SU-DHL-6 (cell line): ENCODE measurements at regions not wholly inside any gene's neighbourhood (a gene's known extent, or its start where the extent isn't known, plus 50 kb on each side); places are given as distances from the start of the nearest gene placed in this dataset.

Source experiments
- H2AFZ ChIP-seq: fragments of 200-600 bp; sonication (generic); 2 replicates; pipeline ENCODE4 v1.6.1; 2014; ENCODE audit warnings: low read depth, mild to moderate bottlenecking, moderate library complexity, mixed read lengths, antibody characterized with exemption, low read length; ENCODE audit not compliant: severe bottlenecking
- H3F3A ChIP-seq: fragments of 200-600 bp; shearing (Covaris generic); 2 replicates; pipeline ENCODE4 v1.6.0; 2016; ENCODE audit warnings: antibody characterized with exemption, mild to moderate bottlenecking; ENCODE audit not compliant: insufficient read depth
- H3K27ac ChIP-seq: fragments of 200-600 bp; sonication (generic); 2 replicates; pipeline ENCODE4 v1.5.1; 2016; ENCODE audit warnings: low read depth, mild to moderate bottlenecking, low read length, moderate library complexity, mixed read lengths
- H3K27me3 ChIP-seq: fragments of 200-600 bp; sonication (generic), shearing (Covaris generic); 2 replicates; pipeline ENCODE4 v1.6.0; 2014; ENCODE audit warnings: mild to moderate bottlenecking, low read length
- H3K36me3 ChIP-seq: fragments of 200-600 bp; sonication (generic); 2 replicates; pipeline ENCODE4 v1.6.1; 2014; ENCODE audit warnings: mild to moderate bottlenecking, low read length, mixed read lengths
- H3K4me2 ChIP-seq: fragments of 300-600, 200-600 bp; shearing (Covaris generic), sonication (generic); 2 replicates; pipeline ENCODE4 v1.6.0; 2014; ENCODE audit warnings: low read length, low read depth, mild to moderate bottlenecking; ENCODE audit not compliant: poor library complexity, severe bottlenecking
- H3K4me3 ChIP-seq: fragments of 200-600 bp; sonication (generic); 2 replicates; pipeline ENCODE4 v1.5.1; 2014; ENCODE audit warnings: antibody characterized with exemption, low read length, mild to moderate bottlenecking, mixed read lengths; ENCODE audit not compliant: insufficient read depth, poor library complexity, severe bottlenecking
- H3K79me2 ChIP-seq: fragments of 200-600 bp; sonication (generic); 2 replicates; pipeline ENCODE4 v1.6.1; 2014; ENCODE audit warnings: mild to moderate bottlenecking, low read length, moderate library complexity; ENCODE audit not compliant: insufficient read depth
- H3K9ac ChIP-seq: fragments of 200-600 bp; sonication (generic); 2 replicates; pipeline ENCODE4 v1.7.0; 2014; ENCODE audit warnings: mild to moderate bottlenecking, low read length
- H3K9me2 ChIP-seq: fragments of 200-600 bp; sonication (generic); replicated peaks from 2 replicates; pipeline ENCODE4 v1.6.1; 2014; ENCODE audit warnings: low read length; ENCODE audit not compliant: insufficient read depth
- H3K9me3 ChIP-seq: fragments of 200-600 bp; sonication (generic); 2 replicates; pipeline ENCODE4 v1.6.1; 2014; ENCODE audit warnings: low read length, mixed read lengths; ENCODE audit not compliant: insufficient read depth
- H4K20me1 ChIP-seq: fragments of 200-600 bp; sonication (generic); 2 replicates; pipeline ENCODE4 v1.6.1; 2014; ENCODE audit warnings: low read depth, mild to moderate bottlenecking, antibody characterized with exemption, low read length, moderate library complexity, mixed read lengths
- EZH2phosphoT487 ChIP-seq: fragments of 200-600 bp; sonication (generic), shearing (Covaris generic); conservative IDR thresholded peaks from 2 replicates; pipeline ENCODE4 v1.6.1; 2018; ENCODE audit warnings: mild to moderate bottlenecking, antibody characterized with exemption, low read length, moderate library complexity, mixed read lengths
- TF ChIP-seq, protein P1 (sequence below): fragments of 200-600 bp; sonication (generic); IDR thresholded peaks from one replicate; pipeline ENCODE4 v1.5.1; 2017; ENCODE audit warnings: antibody characterized with exemption, mild to moderate bottlenecking, low read length, moderate library complexity; ENCODE audit not compliant: insufficient read depth, poor library complexity, severe bottlenecking

DNA sequence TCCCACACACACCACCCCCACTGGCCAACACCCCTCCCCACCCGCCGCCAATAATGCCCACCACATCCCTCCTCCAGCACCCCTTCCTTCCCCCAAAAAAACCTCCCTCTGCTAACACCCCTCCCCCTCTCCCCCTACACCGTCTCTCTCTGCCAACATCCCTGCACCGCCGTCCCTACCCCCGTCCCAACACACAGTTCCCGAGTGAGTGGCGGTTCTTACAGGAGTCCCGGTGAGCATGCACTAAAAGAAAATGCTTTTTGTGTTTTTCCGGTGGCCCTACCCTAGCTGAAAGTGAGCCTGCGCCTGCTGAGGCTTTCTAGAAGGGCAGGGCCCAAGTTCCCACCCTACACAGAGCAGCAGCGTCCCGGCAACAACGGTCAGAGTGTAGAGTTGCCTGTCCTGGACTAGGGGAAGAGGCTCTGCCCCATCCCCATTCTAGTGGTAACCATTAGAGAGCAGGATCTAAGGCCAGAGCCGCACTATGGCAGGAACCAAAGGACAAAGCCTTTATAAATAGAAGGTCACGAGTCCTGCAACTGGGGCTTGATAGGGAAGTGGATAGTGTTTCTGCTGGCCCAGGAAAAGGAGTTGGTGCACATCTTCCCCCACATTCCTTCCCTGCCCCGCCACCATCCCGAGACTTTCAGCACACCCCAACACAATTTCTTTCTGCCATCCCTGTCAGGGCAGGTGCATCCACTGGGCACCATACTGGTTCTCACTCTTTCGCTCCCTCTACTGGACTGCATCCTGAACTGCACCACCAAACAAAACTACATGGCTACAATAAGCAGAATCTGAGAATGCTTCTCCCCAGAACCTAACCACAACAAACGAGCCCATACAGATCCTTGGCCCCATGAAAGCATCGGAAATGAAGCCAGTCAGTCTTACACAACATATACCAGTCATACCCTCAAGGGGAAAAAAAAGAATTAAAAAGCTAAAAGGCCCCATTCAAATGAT is 78.1 kb upstream of the PAGE3 start:
- H3K27me3 ChIP-seq = no peaks in the 10 kb centered on the region
- H3K36me3 ChIP-seq = no peaks in the 10 kb centered on the region
- H3K9me2 ChIP-seq = no peaks in the 10 kb centered on the region
- H3K4me2 ChIP-seq = no peak overlapping the region
- no peak overlapping the region for H3K9ac ChIP-seq
- no peak overlapping the region for H3K27ac ChIP-seq
- no peaks in the 10 kb centered on the region for H3K79me2 ChIP-seq
- TF ChIP-seq EZH2phosphoT487 = no peak
- TF ChIP-seq, protein P1, sequence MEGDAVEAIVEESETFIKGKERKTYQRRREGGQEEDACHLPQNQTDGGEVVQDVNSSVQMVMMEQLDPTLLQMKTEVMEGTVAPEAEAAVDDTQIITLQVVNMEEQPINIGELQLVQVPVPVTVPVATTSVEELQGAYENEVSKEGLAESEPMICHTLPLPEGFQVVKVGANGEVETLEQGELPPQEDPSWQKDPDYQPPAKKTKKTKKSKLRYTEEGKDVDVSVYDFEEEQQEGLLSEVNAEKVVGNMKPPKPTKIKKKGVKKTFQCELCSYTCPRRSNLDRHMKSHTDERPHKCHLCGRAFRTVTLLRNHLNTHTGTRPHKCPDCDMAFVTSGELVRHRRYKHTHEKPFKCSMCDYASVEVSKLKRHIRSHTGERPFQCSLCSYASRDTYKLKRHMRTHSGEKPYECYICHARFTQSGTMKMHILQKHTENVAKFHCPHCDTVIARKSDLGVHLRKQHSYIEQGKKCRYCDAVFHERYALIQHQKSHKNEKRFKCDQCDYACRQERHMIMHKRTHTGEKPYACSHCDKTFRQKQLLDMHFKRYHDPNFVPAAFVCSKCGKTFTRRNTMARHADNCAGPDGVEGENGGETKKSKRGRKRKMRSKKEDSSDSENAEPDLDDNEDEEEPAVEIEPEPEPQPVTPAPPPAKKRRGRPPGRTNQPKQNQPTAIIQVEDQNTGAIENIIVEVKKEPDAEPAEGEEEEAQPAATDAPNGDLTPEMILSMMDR = peak; percentile 16
- no peak overlapping the region for H2AFZ ChIP-seq
- no peaks in the 10 kb centered on the region for H4K20me1 ChIP-seq
- no peak overlapping the region for H3K4me3 ChIP-seq
- no peaks in the 10 kb centered on the region for H3F3A ChIP-seq
- H3K9me3 ChIP-seq = no peaks in the 10 kb centered on the region

GRCh38 chrX:55356609-55357008 is 91.9 kb upstream of the PAGE3 start:
- Histone ChIP-seq H4K20me1 (no peaks in the 10 kb centered on the region), H2AFZ (no peak overlapping the region), H3K9ac (no peak overlapping the region), H3K4me2 (no peak overlapping the region), H3K27ac (no peak overlapping the region), H3K27me3 (no peaks in the 10 kb centered on the region), H3F3A (no peaks in the 10 kb centered on the region), H3K9me2 (no peaks in the 10 kb centered on the region), H3K9me3 (no peaks in the 10 kb centered on the region), H3K4me3 (no peak overlapping the region), H3K36me3 (no peaks in the 10 kb centered on the region), H3K79me2 (no peaks in the 10 kb centered on the region)
- no peak for TF ChIP-seq EZH2phosphoT487
- TF ChIP-seq, protein P1 = no peak

DNA sequence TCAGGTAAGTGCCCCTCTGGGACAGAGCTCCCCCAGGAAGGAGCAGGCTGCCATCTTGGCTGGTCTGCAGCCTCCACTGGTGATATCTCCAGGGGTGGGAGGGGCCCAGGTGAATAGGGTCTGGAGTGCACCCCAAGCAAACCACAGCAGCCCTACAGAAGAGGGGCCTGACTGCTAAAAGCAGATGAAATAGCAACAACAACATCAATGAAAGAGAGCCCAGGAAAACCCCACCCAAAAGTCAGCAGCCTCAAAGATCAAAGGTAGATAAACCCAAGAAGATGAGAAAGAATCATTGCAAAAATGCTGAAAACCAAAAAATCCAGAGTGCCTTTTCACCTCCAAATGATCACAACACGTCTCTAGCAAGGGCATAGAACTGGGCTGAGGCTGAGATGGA is 92.5 kb upstream of the PAGE3 start:
- no peaks in the 10 kb centered on the region for H3K9me2 ChIP-seq
- H3K9ac ChIP-seq = no peak overlapping the region
- H3K27ac ChIP-seq = no peak overlapping the region
- H3K27me3 ChIP-seq = no peaks in the 10 kb centered on the region
- H2AFZ ChIP-seq = no peak overlapping the region
- H3K4me2 ChIP-seq = no peak overlapping the region
- H3K9me3 ChIP-seq = no peaks in the 10 kb centered on the region
- H4K20me1 ChIP-seq = no peaks in the 10 kb centered on the region
- H3K36me3 ChIP-seq = no peaks in the 10 kb centered on the region
- no peak for TF ChIP-seq EZH2phosphoT487
- TF ChIP-seq, protein P1 = no peak
- H3K4me3 ChIP-seq = no peak overlapping the region
- no peaks in the 10 kb centered on the region for H3F3A ChIP-seq
- H3K79me2 ChIP-seq = no peaks in the 10 kb centered on the region
